ENCODE measurements at regions not wholly inside any gene's neighbourhood (a gene's known extent, or its start where the extent isn't known, plus 50 kb on each side); places are given as distances from the start of the nearest gene placed in this dataset.
"Not testable (repeated sequence)": the region's sequence is repeated elsewhere in the genome, so short reads cannot be mapped to it uniquely, and the experiment has no call there.

- Histone ChIP-seq H3K27ac (no peak overlapping the region), H3K27me3 (no peaks in the 10 kb centered on the region), H3K4me2 (no peak overlapping the region), H4K20me1 (no peaks in the 10 kb centered on the region), H3K4me1 (peaks cover 0 to 6% (median 0%) of the 10 kb centered on the region in 10 experiments; a peak in 1 of 20 replicates), H3K9ac (no peak overlapping the region), H3K4me3 (no peak overlapping the region), H3K36me3 (no peaks in the 10 kb centered on the region), H3K9me3 (replicated peaks in 1 of 11) (peaks cover 0 to 14% (median 0%) of the 10 kb centered on the region in 11 experiments; a peak in 2 of 22 replicates)
- no peak for TF ChIP-seq Cebpa-rat (IDR thresholded peaks at IDR 0.05)
Observed at GRCh38 chr3:43236008-43236407, 50.3 kb upstream of the SNRK start.

- Histone ChIP-seq H4K20me1 (no peaks in the 10 kb centered on the region), H3K36me3 (no peaks in the 10 kb centered on the region), H3K9me3 (replicated peaks in 1 of 11) (peaks cover 0 to 14% (median 8%) of the 10 kb centered on the region in 11 experiments; a peak in 17 of 22 replicates), H3K27me3 (no peaks in the 10 kb centered on the region), H3K4me1 (peaks cover 0 to 6% (median 0%) of the 10 kb centered on the region in 10 experiments; a peak in 1 of 20 replicates), H3K9ac (no peak overlapping the region), H3K27ac (no peak overlapping the region), H3K4me3 (no peak overlapping the region), H3K4me2 (no peak overlapping the region)
- TF ChIP-seq Cebpa-rat (IDR thresholded peaks at IDR 0.05), result no peak
Observed at GRCh38 chr3:43233062-43233461, 53.3 kb upstream of the SNRK start.

- Histone ChIP-seq H3K9ac (no peak overlapping the region), H3K9me3 (replicated peaks in 1 of 11) (peaks cover 0 to 29% (median 24%) of the 10 kb centered on the region in 11 experiments; a peak in 18 of 22 replicates), H3K36me3 (no peaks in the 10 kb centered on the region), H3K4me3 (no peak overlapping the region), H3K4me1 (peaks cover 0 to 6% (median 0%) of the 10 kb centered on the region in 10 experiments; a peak in 1 of 20 replicates), H3K27me3 (no peaks in the 10 kb centered on the region), H3K4me2 (no peak overlapping the region), H3K27ac (no peak overlapping the region), H4K20me1 (no peaks in the 10 kb centered on the region)
- TF ChIP-seq Cebpa-rat (IDR thresholded peaks at IDR 0.05), result no peak
Observed at GRCh38 chr3:43231276-43232000, 54.9 kb upstream of the SNRK start.

- not testable (repeated sequence) for H3K4me1 ChIP-seq
Observed at GRCh38 chr3:43229865-43230264, 56.5 kb upstream of the SNRK start.

GRCh38 chr3:43227685-43228084 is 58.7 kb upstream of the SNRK start:
- H3K27ac ChIP-seq, H3K9ac ChIP-seq, H4K20me1 ChIP-seq, H3K4me2 ChIP-seq, H3K4me3 ChIP-seq, H3K36me3 ChIP-seq, H3K4me1 ChIP-seq, H3K27me3 ChIP-seq: not testable (repeated sequence)
- peaks cover 0 to 36% (median 25%) of the 10 kb centered on the region in 11 experiments; a peak in 18 of 22 replicates for H3K9me3 ChIP-seq (replicated peaks in 1 of 11)

More at GRCh38 chr3:43229865-43230264, 56.5 kb upstream of the SNRK start:
- H3K4me3 ChIP-seq, H4K20me1 ChIP-seq, H3K27ac ChIP-seq, H3K36me3 ChIP-seq, H3K9ac ChIP-seq, H3K27me3 ChIP-seq, H3K4me2 ChIP-seq: not testable (repeated sequence)
- peaks cover 0 to 30% (median 25%) of the 10 kb centered on the region in 11 experiments; a peak in 18 of 22 replicates for H3K9me3 ChIP-seq (replicated peaks in 1 of 11)

GRCh38 chr3:43224405-43225073 is 61.8 kb upstream of the SNRK start:
- no peak overlapping the region for H3K9ac ChIP-seq
- no peaks in the 10 kb centered on the region for H3K36me3 ChIP-seq
- H4K20me1 ChIP-seq, result no peaks in the 10 kb centered on the region
- no peaks in the 10 kb centered on the region for H3K27me3 ChIP-seq
- no peaks in the 10 kb centered on the region for H3K4me1 ChIP-seq
- H3K4me3 ChIP-seq, result no peak overlapping the region
- peaks cover 0 to 34% (median 24%) of the 10 kb centered on the region in 11 experiments; a peak in 17 of 22 replicates for H3K9me3 ChIP-seq (replicated peaks in 1 of 11)
- H3K4me2 ChIP-seq, result no peak overlapping the region
- no peak for TF ChIP-seq Cebpa-rat (IDR thresholded peaks at IDR 0.05)
- no peak overlapping the region for H3K27ac ChIP-seq

GRCh38 chr3:43223670-43224364 is 62.5 kb upstream of the SNRK start:
- Histone ChIP-seq H3K27ac (no peak overlapping the region), H3K36me3 (no peaks in the 10 kb centered on the region), H3K4me1 (no peaks in the 10 kb centered on the region), H3K27me3 (no peaks in the 10 kb centered on the region), H3K9ac (no peak overlapping the region), H3K9me3 (replicated peaks in 1 of 11) (peaks cover 0 to 34% (median 23%) of the 10 kb centered on the region in 11 experiments; a peak in 17 of 22 replicates), H4K20me1 (no peaks in the 10 kb centered on the region), H3K4me3 (no peak overlapping the region), H3K4me2 (no peak overlapping the region)
- no peak for TF ChIP-seq Cebpa-rat (IDR thresholded peaks at IDR 0.05)

- Histone ChIP-seq H4K20me1 (no peaks in the 10 kb centered on the region), H3K27ac (no peak overlapping the region), H3K9me3 (replicated peaks in 1 of 11) (peaks cover 0 to 22% (median 11%) of the 10 kb centered on the region in 11 experiments; a peak in 17 of 22 replicates), H3K27me3 (no peaks in the 10 kb centered on the region), H3K4me3 (no peak overlapping the region), H3K4me1 (no peaks in the 10 kb centered on the region), H3K36me3 (no peaks in the 10 kb centered on the region), H3K9ac (no peak overlapping the region), H3K4me2 (no peak overlapping the region)
- TF ChIP-seq Cebpa-rat (IDR thresholded peaks at IDR 0.05), result no peak
Observed at GRCh38 chr3:43222590-43222989, 63.8 kb upstream of the SNRK start.

GRCh38 chr3:43221076-43221475 is 65.3 kb upstream of the SNRK start:
- no peak overlapping the region for H3K27ac ChIP-seq
- no peak for TF ChIP-seq Cebpa-rat (IDR thresholded peaks at IDR 0.05)
- H3K4me2 ChIP-seq, result no peak overlapping the region
- no peaks in the 10 kb centered on the region for H3K4me1 ChIP-seq
- no peak overlapping the region for H3K4me3 ChIP-seq
- no peaks in the 10 kb centered on the region for H3K27me3 ChIP-seq
- H3K36me3 ChIP-seq, result no peaks in the 10 kb centered on the region
- peaks cover 0 to 9% (median 0%) of the 10 kb centered on the region in 11 experiments; a peak in 1 of 22 replicates for H3K9me3 ChIP-seq (replicated peaks in 1 of 11)
- H3K9ac ChIP-seq, result no peak overlapping the region
- no peaks in the 10 kb centered on the region for H4K20me1 ChIP-seq
